Stomach (tissue), 4 donors: ENCODE measurements at regions not wholly inside any gene's neighbourhood (a gene's known extent, or its start where the extent isn't known, plus 50 kb on each side); places are given as distances from the start of the nearest gene placed in this dataset.

Experiments
- CTCF ChIP-seq, 7 experiments: fragments of 450-650 bp in 4 of 7; fragments of 200-600 bp in 3 of 7; sonication (generic) in 3 of 7; IDR thresholded peaks; one replicate each; pipeline ENCODE4 v1.5.1; 2016 to 2019; ENCODE audit warnings: antibody characterized with exemption in 7 of 7, control low read depth in 2 of 7, mild to moderate bottlenecking in 1 of 7
- EP300 ChIP-seq: sonication (generic); formaldehyde crosslinking; IDR thresholded peaks from one replicate; pipeline ENCODE4 v1.6.1; 2017; ENCODE audit warnings: antibody characterized with exemption
- POLR2A ChIP-seq, 4 donors: fragments of 450-650 bp; IDR thresholded peaks; one replicate each; pipeline ENCODE4 v1.6.1; 2016; ENCODE audit warnings: antibody characterized with exemption in 4 of 4, control low read depth in 2 of 4, mild to moderate bottlenecking in 1 of 4, moderate library complexity in 1 of 4
- POLR2AphosphoS5 ChIP-seq, 3 donors: sonication (generic); formaldehyde crosslinking; IDR thresholded peaks; one replicate each; pipeline ENCODE4 v1.6.1; 2016; ENCODE audit warnings: antibody characterized with exemption in 3 of 3

- TF ChIP-seq POLR2A (IDR thresholded peaks at IDR 0.05) (no peak), CTCF (IDR thresholded peaks at IDR 0.05) (no peak), EP300 (no peak), POLR2AphosphoS5 (IDR thresholded peaks at IDR 0.05) (no peak)
Observed at GRCh38 chr3:187941848-187942194, 196.6 kb upstream of the BCL6 start.
